ENCODE measurements at regions not wholly inside any gene's neighbourhood (a gene's known extent, or its start where the extent isn't known, plus 50 kb on each side); places are given as distances from the start of the nearest gene placed in this dataset.
"Not testable (repeated sequence)": the region's sequence is repeated elsewhere in the genome, so short reads cannot be mapped to it uniquely, and the experiment has no call there.

GRCh38 chr19:28301463-28301862, 911.5 kb downstream of the UQCRFS1 start:
- no peak for DNase-seq (ENCODE audit: low spot score in 2 of 2)
- TF ChIP-seq, protein P1, sequence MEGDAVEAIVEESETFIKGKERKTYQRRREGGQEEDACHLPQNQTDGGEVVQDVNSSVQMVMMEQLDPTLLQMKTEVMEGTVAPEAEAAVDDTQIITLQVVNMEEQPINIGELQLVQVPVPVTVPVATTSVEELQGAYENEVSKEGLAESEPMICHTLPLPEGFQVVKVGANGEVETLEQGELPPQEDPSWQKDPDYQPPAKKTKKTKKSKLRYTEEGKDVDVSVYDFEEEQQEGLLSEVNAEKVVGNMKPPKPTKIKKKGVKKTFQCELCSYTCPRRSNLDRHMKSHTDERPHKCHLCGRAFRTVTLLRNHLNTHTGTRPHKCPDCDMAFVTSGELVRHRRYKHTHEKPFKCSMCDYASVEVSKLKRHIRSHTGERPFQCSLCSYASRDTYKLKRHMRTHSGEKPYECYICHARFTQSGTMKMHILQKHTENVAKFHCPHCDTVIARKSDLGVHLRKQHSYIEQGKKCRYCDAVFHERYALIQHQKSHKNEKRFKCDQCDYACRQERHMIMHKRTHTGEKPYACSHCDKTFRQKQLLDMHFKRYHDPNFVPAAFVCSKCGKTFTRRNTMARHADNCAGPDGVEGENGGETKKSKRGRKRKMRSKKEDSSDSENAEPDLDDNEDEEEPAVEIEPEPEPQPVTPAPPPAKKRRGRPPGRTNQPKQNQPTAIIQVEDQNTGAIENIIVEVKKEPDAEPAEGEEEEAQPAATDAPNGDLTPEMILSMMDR (IDR thresholded peaks at IDR 0.05): no peak
- no peaks in the 10 kb centered on the region for H3K36me3 ChIP-seq
- no peak overlapping the region for H3K27ac ChIP-seq
- no peaks in the 10 kb centered on the region for H3K4me1 ChIP-seq
- intact Hi-C loops (cut with DNase I): no loop called here
- no peaks in the 10 kb centered on the region for H3K9me3 ChIP-seq
- no peaks in the 10 kb centered on the region for H3K27me3 ChIP-seq
- no peak overlapping the region for H3K4me3 ChIP-seq

GRCh38 chr19:28299649-28300048, 913.3 kb downstream of the UQCRFS1 start:
- TF ChIP-seq, protein P1 (IDR thresholded peaks at IDR 0.05): no peak
- intact Hi-C loops (cut with DNase I): no loop called here

GRCh38 chr19:28297586-28298157, 915.3 kb downstream of the UQCRFS1 start:
- TF ChIP-seq, protein P1 (IDR thresholded peaks at IDR 0.05): no peak
- DNase-seq (ENCODE audit: low spot score in 2 of 2): no peak
- no peaks in the 10 kb centered on the region for H3K36me3 ChIP-seq
- no peaks in the 10 kb centered on the region for H3K9me3 ChIP-seq
- H3K4me1 ChIP-seq: no peaks in the 10 kb centered on the region
- no peak overlapping the region for H3K4me3 ChIP-seq
- H3K27me3 ChIP-seq: no peaks in the 10 kb centered on the region
- no peak overlapping the region for H3K27ac ChIP-seq
- intact Hi-C loops (cut with DNase I): no loop called here

More at GRCh38 chr19:28299649-28300048, 913.3 kb downstream of the UQCRFS1 start:
- Histone ChIP-seq H3K9me3 (no peaks in the 10 kb centered on the region), H3K36me3 (no peaks in the 10 kb centered on the region), H3K4me3 (no peak overlapping the region), H3K27ac (no peak overlapping the region), H3K27me3 (no peaks in the 10 kb centered on the region), H3K4me1 (no peaks in the 10 kb centered on the region)
- no peak for DNase-seq (ENCODE audit: low spot score in 2 of 2)

- intact Hi-C loops (cut with DNase I): no loop called here
- no peaks in the 10 kb centered on the region for H3K27me3 ChIP-seq
- DNase-seq (ENCODE audit: low spot score in 2 of 2): no peak
- H3K4me1 ChIP-seq: no peaks in the 10 kb centered on the region
- no peak overlapping the region for H3K4me3 ChIP-seq
- no peaks in the 10 kb centered on the region for H3K36me3 ChIP-seq
- TF ChIP-seq, protein P1 (IDR thresholded peaks at IDR 0.05): no peak
- no peaks in the 10 kb centered on the region for H3K9me3 ChIP-seq
- no peak overlapping the region for H3K27ac ChIP-seq
These were observed 915.9 kb downstream of the UQCRFS1 start for GRCh38 chr19:28297036-28297435.

DNA sequence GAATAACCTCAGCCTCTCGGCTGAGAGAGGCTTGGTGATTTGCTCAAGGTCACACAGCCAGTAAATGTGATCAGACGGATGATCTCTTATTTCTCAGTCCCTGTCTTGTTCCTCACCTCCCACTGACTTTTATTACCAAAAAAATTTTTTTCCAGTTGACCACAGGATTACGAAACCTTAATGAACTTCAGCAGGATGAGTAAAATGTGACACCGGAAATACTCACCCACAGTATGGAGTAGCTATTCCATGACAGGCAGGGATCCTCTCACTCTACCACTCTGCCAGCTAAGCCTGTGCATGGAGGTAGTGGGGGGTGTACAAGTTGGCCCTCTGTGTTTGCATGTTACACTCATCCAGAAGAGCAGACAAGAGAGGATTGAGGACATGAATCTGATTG, 916.4 kb downstream of the UQCRFS1 start:
- Histone ChIP-seq H3K4me1 (no peaks in the 10 kb centered on the region), H3K36me3 (no peaks in the 10 kb centered on the region), H3K27me3 (no peaks in the 10 kb centered on the region), H3K27ac (no peak overlapping the region), H3K9me3 (no peaks in the 10 kb centered on the region), H3K4me3 (no peak overlapping the region)
- no peak for DNase-seq (ENCODE audit: low spot score in 2 of 2)
- intact Hi-C loops (cut with DNase I): no loop called here
- TF ChIP-seq, protein P1 (IDR thresholded peaks at IDR 0.05): no peak

- H3K36me3 ChIP-seq; H3K4me1 ChIP-seq; H3K27me3 ChIP-seq; H3K27ac ChIP-seq; intact Hi-C loops (cut with DNase I); DNase-seq (ENCODE audit: low spot score in 2 of 2); H3K9me3 ChIP-seq; H3K4me3 ChIP-seq: not testable (repeated sequence)
These were observed 918.0 kb downstream of the UQCRFS1 start for GRCh38 chr19:28294975-28295374.
